AG04449 (cell line): ENCODE measurements at regions not wholly inside any gene's neighbourhood (a gene's known extent, or its start where the extent isn't known, plus 50 kb on each side); places are given as distances from the start of the nearest gene placed in this dataset.

Experiments
- CTCF ChIA-PET: fragments of 350-600 bp; formaldehyde crosslinking; extraction: SDS; loops from one replicate; lab custom pipeline; 2021; ENCODE audit warnings: antibody characterized with exemption; lab: Yijun Ruan, JAX
- POLR2A ChIA-PET: fragments of 400-600, 350-600 bp; formaldehyde crosslinking; extraction: SDS; loops from one replicate; lab custom pipeline; 2020; ENCODE audit warnings: antibody characterized with exemption, inconsistent platforms; lab: Yijun Ruan, JAX
- DNase-seq: peaks from one replicate; pipeline ENCODE4 v3.0.0-alpha.2; 2010; ENCODE audit warnings: low read depth, low spot score
- H3K4me3 ChIP-seq: 2 replicates; pipeline ENCODE4 v1.5.1; 2011; ENCODE audit warnings: low read depth, mild to moderate bottlenecking, control low read depth, low read length
- CTCF ChIP-seq: IDR thresholded peaks from one replicate; pipeline ENCODE4 v1.5.1; 2011; ENCODE audit warnings: mild to moderate bottlenecking, moderate library complexity, low read length, control low read depth, inconsistent platforms; ENCODE audit not compliant: insufficient read depth; ENCODE audit errors: missing control alignments

- no peak for DNase-seq
- ChIA-PET CTCF (interaction anchor here (1.0 to 1.2 kb wide), 2 partner anchors 16 to 166 kb away, joined by 3 read pairs; no protein-coding TSS in a partner anchor), POLR2A (no interaction called here)
- no peak for TF ChIP-seq CTCF
- H3K4me3 ChIP-seq, result no peak overlapping the region
These were observed 88.0 kb downstream of the EDN3 start for GRCh38 chr20:59388402-59388801.

GRCh38 chr20:59390437-59390836 is 90.0 kb downstream of the EDN3 start:
- H3K4me3 ChIP-seq, result no peak overlapping the region
- TF ChIP-seq CTCF, result no peak
- ChIA-PET CTCF (interaction anchor here (1.5 kb wide), 1 partner anchor 14 kb away, joined by 6 read pairs; no protein-coding TSS in a partner anchor), POLR2A (no interaction called here)
- DNase-seq, result no peak

- no peak for TF ChIP-seq CTCF
- H3K4me3 ChIP-seq, result no peak overlapping the region
- ChIA-PET POLR2A (no interaction called here), CTCF (interaction anchor here (0.9 to 1.5 kb wide), 2 partner anchors 11 to 13 kb away, joined by 3 to 6 read pairs; no protein-coding TSS in a partner anchor)
- no peak for DNase-seq
These were observed 91.6 kb downstream of the EDN3 start for GRCh38 chr20:59391975-59392374.

GRCh38 chr20:59392736-59393135 is 92.3 kb downstream of the EDN3 start:
- CTCF ChIA-PET, result interaction anchor here (3.0 kb wide), 1 partner anchor 11 kb away, joined by 15 read pairs; no protein-coding TSS in a partner anchor
- POLR2A ChIA-PET, result no interaction called here
- no peak for TF ChIP-seq CTCF
- H3K4me3 ChIP-seq, result no peak overlapping the region
- no peak for DNase-seq

GRCh38 chr20:59393142-59393541 is 92.7 kb downstream of the EDN3 start:
- no peak for TF ChIP-seq CTCF
- no peak overlapping the region for H3K4me3 ChIP-seq
- no peak for DNase-seq
- POLR2A ChIA-PET, result no interaction called here
- CTCF ChIA-PET, result interaction anchor here (3.0 kb wide), 1 partner anchor 10 kb away, joined by 15 read pairs; no protein-coding TSS in a partner anchor

- no peak for DNase-seq
- ChIA-PET POLR2A (no interaction called here), CTCF (interaction anchor here (0.9 to 3.0 kb wide), 3 partner anchors 8 to 308 kb away, joined by 3 to 15 read pairs (median 5); no protein-coding TSS in a partner anchor)
- no peak overlapping the region for H3K4me3 ChIP-seq
- TF ChIP-seq CTCF, result no peak
These were observed 95.3 kb downstream of the EDN3 start for GRCh38 chr20:59395729-59396128.
